ENCODE measurements at regions not wholly inside any gene's neighbourhood (a gene's known extent, or its start where the extent isn't known, plus 50 kb on each side); places are given as distances from the start of the nearest gene placed in this dataset.

GRCh38 chr18:67818432-67818831 is 301.9 kb upstream of the DSEL start:
- H3K9me3 ChIP-seq (ENCODE audit: control insufficient read depth in 4 of 4, insufficient read depth in 3 of 4, low read length in 3 of 4): no peaks in the 10 kb centered on the region
- no peak for ATAC-seq (ENCODE audit: insufficient read depth, low FRiP score)
- no peak overlapping the region for H3K4me3 ChIP-seq
- no peak overlapping the region for H3K27ac ChIP-seq (ENCODE audit: low read depth in 1 of 2, low read length in 1 of 2)
- no peak for TF ChIP-seq CTCF (IDR thresholded peaks at IDR 0.05; ENCODE audit: control extremely low read depth, extremely low read depth)
- WGBS, 2 donors: 63 to 85% methylated on average over 2 of the region's 2 CpGs
- no peaks in the 10 kb centered on the region for H3K4me1 ChIP-seq (ENCODE audit: control insufficient read depth in 5 of 5, insufficient read depth in 5 of 5, low read length in 5 of 5)
- no peaks in the 10 kb centered on the region for H3K36me3 ChIP-seq (ENCODE audit: control insufficient read depth in 4 of 4, insufficient read depth in 4 of 4, low read length in 4 of 4)
- H3K27me3 ChIP-seq (ENCODE audit: control insufficient read depth in 3 of 3, insufficient read depth in 3 of 3, low read length in 2 of 3): no peaks in the 10 kb centered on the region
- no peak for DNase-seq
- H3K9ac ChIP-seq (ENCODE audit: insufficient read depth in 1 of 2, low read length in 2 of 2): no peak overlapping the region

GRCh38 chr18:67815280-67815679 is 298.8 kb upstream of the DSEL start:
- Histone ChIP-seq H3K9ac (ENCODE audit: insufficient read depth in 1 of 2, low read length in 2 of 2) (no peak overlapping the region), H3K9me3 (ENCODE audit: control insufficient read depth in 4 of 4, insufficient read depth in 3 of 4, low read length in 3 of 4) (no peaks in the 10 kb centered on the region), H3K36me3 (ENCODE audit: control insufficient read depth in 4 of 4, insufficient read depth in 4 of 4, low read length in 4 of 4) (no peaks in the 10 kb centered on the region), H3K27ac (ENCODE audit: low read depth in 1 of 2, low read length in 1 of 2) (no peak overlapping the region), H3K4me3 (no peak overlapping the region), H3K4me1 (ENCODE audit: control insufficient read depth in 5 of 5, insufficient read depth in 5 of 5, low read length in 5 of 5) (no peaks in the 10 kb centered on the region), H3K27me3 (ENCODE audit: control insufficient read depth in 3 of 3, insufficient read depth in 3 of 3, low read length in 2 of 3) (no peaks in the 10 kb centered on the region)
- 79 to 90% methylated on average over 1 of the region's 1 CpG for WGBS, 2 donors
- DNase-seq (no peak), ATAC-seq (ENCODE audit: insufficient read depth, low FRiP score) (no peak)
- no peak for TF ChIP-seq CTCF (IDR thresholded peaks at IDR 0.05; ENCODE audit: control extremely low read depth, extremely low read depth)

- DNase-seq (no peak), ATAC-seq (ENCODE audit: insufficient read depth, low FRiP score) (no peak)
- no peaks in the 10 kb centered on the region for H3K36me3 ChIP-seq (ENCODE audit: control insufficient read depth in 4 of 4, insufficient read depth in 4 of 4, low read length in 4 of 4)
- H3K27ac ChIP-seq (ENCODE audit: low read depth in 1 of 2, low read length in 1 of 2): no peak overlapping the region
- H3K4me3 ChIP-seq: no peak overlapping the region
- H3K9ac ChIP-seq (ENCODE audit: insufficient read depth in 1 of 2, low read length in 2 of 2): no peak overlapping the region
- H3K4me1 ChIP-seq (ENCODE audit: control insufficient read depth in 5 of 5, insufficient read depth in 5 of 5, low read length in 5 of 5): no peaks in the 10 kb centered on the region
- no peak for TF ChIP-seq CTCF (IDR thresholded peaks at IDR 0.05; ENCODE audit: control extremely low read depth, extremely low read depth)
- H3K9me3 ChIP-seq (ENCODE audit: control insufficient read depth in 4 of 4, insufficient read depth in 3 of 4, low read length in 3 of 4): no peaks in the 10 kb centered on the region
- no peaks in the 10 kb centered on the region for H3K27me3 ChIP-seq (ENCODE audit: control insufficient read depth in 3 of 3, insufficient read depth in 3 of 3, low read length in 2 of 3)
- WGBS, 2 donors: 75 to 80% methylated on average over 4 of the region's 4 CpGs
Observed at GRCh38 chr18:67813380-67814028, 297.0 kb upstream of the DSEL start.

GRCh38 chr18:67805261-67805660 is 288.7 kb upstream of the DSEL start:
- no peak for TF ChIP-seq CTCF (IDR thresholded peaks at IDR 0.05; ENCODE audit: control extremely low read depth, extremely low read depth)
- Histone ChIP-seq H3K4me1 (ENCODE audit: control insufficient read depth in 5 of 5, insufficient read depth in 5 of 5, low read length in 5 of 5) (no peaks in the 10 kb centered on the region), H3K9ac (ENCODE audit: insufficient read depth in 1 of 2, low read length in 2 of 2) (no peak overlapping the region), H3K36me3 (ENCODE audit: control insufficient read depth in 4 of 4, insufficient read depth in 4 of 4, low read length in 4 of 4) (no peaks in the 10 kb centered on the region), H3K27ac (ENCODE audit: low read depth in 1 of 2, low read length in 1 of 2) (no peak overlapping the region), H3K4me3 (no peak overlapping the region), H3K27me3 (ENCODE audit: control insufficient read depth in 3 of 3, insufficient read depth in 3 of 3, low read length in 2 of 3) (no peaks in the 10 kb centered on the region), H3K9me3 (ENCODE audit: control insufficient read depth in 4 of 4, insufficient read depth in 3 of 4, low read length in 3 of 4) (no peaks in the 10 kb centered on the region)
- DNase-seq (no peak), ATAC-seq (ENCODE audit: insufficient read depth, low FRiP score) (no peak)
- 82 to 86% methylated on average over 6 of the region's 6 CpGs for WGBS, 2 donors

Data from lung (tissue), 11 donors.